ENCODE measurements at regions not wholly inside any gene's neighbourhood (a gene's known extent, or its start where the extent isn't known, plus 50 kb on each side); places are given as distances from the start of the nearest gene placed in this dataset.
A peak's percentile ranks its signal among the peaks of the same experiment; 100 is the strongest.
"Not testable (repeated sequence)": the region's sequence is repeated elsewhere in the genome, so short reads cannot be mapped to it uniquely, and the experiment has no call there.

- no peak for DNase-seq (ENCODE audit: low spot score)
These were observed 79.1 kb upstream of the ALX4 start for GRCh38 chr11:44388828-44389657.

- no peak for DNase-seq (ENCODE audit: low spot score)
These were observed 80.1 kb upstream of the ALX4 start for GRCh38 chr11:44389963-44390605.

GRCh38 chr11:44391004-44391403, 81.1 kb upstream of the ALX4 start:
- DNase-seq (ENCODE audit: low spot score) = not testable (repeated sequence)

- DNase-seq (ENCODE audit: low spot score) = not testable (repeated sequence)
These were observed 86.8 kb upstream of the ALX4 start for GRCh38 chr11:44396746-44397145.

- no peak for DNase-seq (ENCODE audit: low spot score)
These were observed 87.7 kb upstream of the ALX4 start for GRCh38 chr11:44397586-44398178.

GRCh38 chr11:44398266-44399030, 88.5 kb upstream of the ALX4 start:
- no peak for DNase-seq (ENCODE audit: low spot score)

- DNase-seq (ENCODE audit: low spot score) = no peak
These were observed 90.0 kb upstream of the ALX4 start for GRCh38 chr11:44399968-44400367.

GRCh38 chr11:44400431-44400830, 90.5 kb upstream of the ALX4 start:
- no peak for DNase-seq (ENCODE audit: low spot score)

GRCh38 chr11:44402466-44403075, 92.6 kb upstream of the ALX4 start:
- DNase-seq (ENCODE audit: low spot score) = no peak

- no peak for DNase-seq (ENCODE audit: low spot score)
These were observed 93.2 kb upstream of the ALX4 start for GRCh38 chr11:44403176-44403575.

GRCh38 chr11:44403587-44404273, 93.8 kb upstream of the ALX4 start:
- no peak for DNase-seq (ENCODE audit: low spot score)

GRCh38 chr11:44404301-44404700, 94.4 kb upstream of the ALX4 start:
- no peak for DNase-seq (ENCODE audit: low spot score)

- no peak for DNase-seq (ENCODE audit: low spot score)
These were observed 94.9 kb upstream of the ALX4 start for GRCh38 chr11:44404736-44405395.

- DNase-seq (ENCODE audit: low spot score) = no peak
These were observed 97.5 kb upstream of the ALX4 start for GRCh38 chr11:44407211-44407996.

GRCh38 chr11:44408141-44408540, 98.2 kb upstream of the ALX4 start:
- DNase-seq (ENCODE audit: low spot score) = no peak

- DNase-seq (ENCODE audit: low spot score) = no peak
These were observed 99.0 kb upstream of the ALX4 start for GRCh38 chr11:44408711-44409470.

- DNase-seq (ENCODE audit: low spot score) = peak; percentile 2
These were observed 99.8 kb upstream of the ALX4 start for GRCh38 chr11:44409558-44410236.

GRCh38 chr11:44416776-44417175, 106.8 kb upstream of the ALX4 start:
- no peak for DNase-seq (ENCODE audit: low spot score)
